Fibroblast of lung (primary cell): ENCODE measurements at regions not wholly inside any gene's neighbourhood (a gene's known extent, or its start where the extent isn't known, plus 50 kb on each side); places are given as distances from the start of the nearest gene placed in this dataset.
A peak's percentile ranks its signal among the peaks of the same experiment; 100 is the strongest.

Source experiments
- DNase-seq, 2 donors: peaks; one replicate each; pipeline versions ENCODE4 v3.0.0 to v3.0.0-alpha.2; 2010; ENCODE audit warnings: low read depth in 2 of 2
- H2AFZ ChIP-seq: 2 replicates; pipeline ENCODE4 v1.5.1; 2012; ENCODE audit warnings: low read length, control low read depth, inconsistent platforms
- H3K27ac ChIP-seq: 2 replicates; pipeline ENCODE4 v1.5.1; 2011; ENCODE audit warnings: low read length, control low read depth; ENCODE audit not compliant: insufficient read depth
- H3K27me3 ChIP-seq: 2 replicates; pipeline ENCODE4 v1.5.1; 2011; ENCODE audit warnings: mild to moderate bottlenecking, low read length; ENCODE audit not compliant: control insufficient read depth, insufficient read depth
- H3K36me3 ChIP-seq: 2 replicates; pipeline ENCODE4 v1.5.1; 2011; ENCODE audit warnings: low read length; ENCODE audit not compliant: control insufficient read depth, insufficient read depth
- H3K4me1 ChIP-seq: 2 replicates; pipeline ENCODE4 v1.5.1; 2011; ENCODE audit warnings: low read length; ENCODE audit not compliant: control insufficient read depth, insufficient read depth; ENCODE audit errors: extremely low read depth
- H3K4me2 ChIP-seq: 2 replicates; pipeline ENCODE4 v1.5.1; 2011; ENCODE audit warnings: low read length, control low read depth; ENCODE audit not compliant: insufficient read depth; ENCODE audit errors: extremely low read depth
- H3K4me3 ChIP-seq, 4 experiments: fragments of 200-600 bp in 1 of 4; sonication (generic) in 1 of 4; replicated peaks in 1 of 4; 2 replicates each; pipeline ENCODE4 v1.5.1; 2011 to 2016; ENCODE audit warnings: low read length in 4 of 4, low read depth in 3 of 4, mild to moderate bottlenecking in 3 of 4, control low read depth in 2 of 4, inconsistent platforms in 1 of 4, mixed read lengths in 1 of 4; ENCODE audit not compliant: insufficient read depth in 1 of 4; ENCODE audit errors: control extremely low read depth in 1 of 4
- H3K79me2 ChIP-seq: 2 replicates; pipeline ENCODE4 v1.5.1; 2012; ENCODE audit warnings: mild to moderate bottlenecking, low read length, inconsistent platforms; ENCODE audit not compliant: control insufficient read depth, insufficient read depth
- H3K9ac ChIP-seq: 2 replicates; pipeline ENCODE4 v1.5.1; 2011; ENCODE audit warnings: mild to moderate bottlenecking, low read length, control low read depth; ENCODE audit not compliant: insufficient read depth
- H3K9me3 ChIP-seq: 2 replicates; pipeline ENCODE4 v1.5.1; 2012; ENCODE audit warnings: low read depth, low read length; ENCODE audit not compliant: control insufficient read depth, insufficient read depth
- H4K20me1 ChIP-seq: 2 replicates; pipeline ENCODE4 v1.5.1; 2011; ENCODE audit warnings: low read length; ENCODE audit not compliant: control insufficient read depth, insufficient read depth; ENCODE audit errors: extremely low read depth
- EZH2 ChIP-seq: IDR thresholded peaks from 2 replicates; pipeline ENCODE4 v1.5.1; 2012; ENCODE audit warnings: low read length, control low read depth, mild to moderate bottlenecking; ENCODE audit errors: missing control alignments
- TF ChIP-seq, protein P1 (sequence below), 2 donors: IDR thresholded peaks in 1 of 2; conservative IDR thresholded peaks in 1 of 2; 1 replicate in 1 of 2; 2 replicates in 1 of 2; pipeline ENCODE4 v1.5.1; 2011 to 2012; ENCODE audit warnings: low read length in 2 of 2, control low read depth in 1 of 2, inconsistent platforms in 1 of 2, low read depth in 1 of 2, mild to moderate bottlenecking in 1 of 2

DNA sequence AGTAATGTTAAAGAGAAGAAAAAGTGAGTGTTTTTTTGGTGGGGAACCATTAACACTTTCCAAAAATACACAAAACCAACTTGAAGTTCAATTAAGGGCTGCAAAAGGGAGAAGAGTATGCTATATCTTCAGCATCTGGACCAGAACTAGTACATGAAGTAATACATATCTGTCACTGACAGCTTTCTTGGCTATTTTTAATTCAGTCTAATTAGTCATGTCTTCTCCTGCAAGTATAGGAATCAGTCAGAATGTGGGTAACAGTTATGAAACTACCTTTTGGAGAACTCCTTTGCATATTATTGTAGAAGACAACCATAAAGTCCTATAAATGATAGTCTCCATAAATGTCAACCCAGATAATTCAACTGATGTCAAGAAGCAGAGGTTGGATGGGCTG lies 901.2 kb downstream of the TTLL7 start:
- no peak for DNase-seq
- TF ChIP-seq EZH2, result no peak
- TF ChIP-seq, protein P1, sequence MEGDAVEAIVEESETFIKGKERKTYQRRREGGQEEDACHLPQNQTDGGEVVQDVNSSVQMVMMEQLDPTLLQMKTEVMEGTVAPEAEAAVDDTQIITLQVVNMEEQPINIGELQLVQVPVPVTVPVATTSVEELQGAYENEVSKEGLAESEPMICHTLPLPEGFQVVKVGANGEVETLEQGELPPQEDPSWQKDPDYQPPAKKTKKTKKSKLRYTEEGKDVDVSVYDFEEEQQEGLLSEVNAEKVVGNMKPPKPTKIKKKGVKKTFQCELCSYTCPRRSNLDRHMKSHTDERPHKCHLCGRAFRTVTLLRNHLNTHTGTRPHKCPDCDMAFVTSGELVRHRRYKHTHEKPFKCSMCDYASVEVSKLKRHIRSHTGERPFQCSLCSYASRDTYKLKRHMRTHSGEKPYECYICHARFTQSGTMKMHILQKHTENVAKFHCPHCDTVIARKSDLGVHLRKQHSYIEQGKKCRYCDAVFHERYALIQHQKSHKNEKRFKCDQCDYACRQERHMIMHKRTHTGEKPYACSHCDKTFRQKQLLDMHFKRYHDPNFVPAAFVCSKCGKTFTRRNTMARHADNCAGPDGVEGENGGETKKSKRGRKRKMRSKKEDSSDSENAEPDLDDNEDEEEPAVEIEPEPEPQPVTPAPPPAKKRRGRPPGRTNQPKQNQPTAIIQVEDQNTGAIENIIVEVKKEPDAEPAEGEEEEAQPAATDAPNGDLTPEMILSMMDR (conservative IDR thresholded peaks at IDR 0.05 in 1 of 2, IDR thresholded peaks at IDR 0.05 in 1 of 2; ENCODE audit: low read depth in 1 of 2, low read length in 2 of 2), result no peak
- Histone ChIP-seq H2AFZ (no peak overlapping the region), H3K36me3 (no peaks in the 10 kb centered on the region), H3K4me1 (no peaks in the 10 kb centered on the region), H3K9me3 (no peaks in the 10 kb centered on the region), H3K4me2 (no peak overlapping the region), H4K20me1 (no peaks in the 10 kb centered on the region), H3K79me2 (no peaks in the 10 kb centered on the region), H3K27ac (no peak overlapping the region), H3K27me3 (no peaks in the 10 kb centered on the region), H3K4me3 (no peak overlapping the region), H3K9ac (no peak overlapping the region)

DNA sequence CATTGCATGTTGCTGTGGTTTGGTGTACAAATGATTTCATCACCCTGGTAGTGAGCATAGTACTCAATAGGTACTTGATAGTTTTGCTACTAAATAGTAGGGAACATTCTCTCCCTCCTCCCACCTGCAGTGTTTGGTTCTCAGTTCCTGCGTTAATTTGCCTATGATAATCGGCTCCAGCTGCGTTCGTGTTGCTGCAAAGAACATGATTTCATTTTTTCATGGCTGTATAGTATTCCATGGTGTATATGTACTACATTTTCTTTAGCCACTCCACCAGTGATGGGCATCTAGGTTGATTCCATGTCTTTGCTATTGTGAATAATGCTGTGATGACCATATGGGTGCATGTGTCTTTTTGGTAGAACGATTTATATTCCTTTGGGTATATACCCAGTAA lies 903.4 kb downstream of the TTLL7 start:
- Histone ChIP-seq H3K4me2 (no peak overlapping the region), H3K9ac (no peak overlapping the region), H3K36me3 (no peaks in the 10 kb centered on the region), H3K79me2 (no peaks in the 10 kb centered on the region), H3K9me3 (no peaks in the 10 kb centered on the region), H3K27me3 (no peaks in the 10 kb centered on the region), H3K4me3 (no peak overlapping the region), H4K20me1 (no peaks in the 10 kb centered on the region), H2AFZ (no peak overlapping the region), H3K27ac (no peak overlapping the region), H3K4me1 (no peaks in the 10 kb centered on the region)
- DNase-seq, result no peak
- no peak for TF ChIP-seq EZH2
- TF ChIP-seq, protein P1 (conservative IDR thresholded peaks at IDR 0.05 in 1 of 2, IDR thresholded peaks at IDR 0.05 in 1 of 2; ENCODE audit: low read depth in 1 of 2, low read length in 2 of 2), result no peak

DNA sequence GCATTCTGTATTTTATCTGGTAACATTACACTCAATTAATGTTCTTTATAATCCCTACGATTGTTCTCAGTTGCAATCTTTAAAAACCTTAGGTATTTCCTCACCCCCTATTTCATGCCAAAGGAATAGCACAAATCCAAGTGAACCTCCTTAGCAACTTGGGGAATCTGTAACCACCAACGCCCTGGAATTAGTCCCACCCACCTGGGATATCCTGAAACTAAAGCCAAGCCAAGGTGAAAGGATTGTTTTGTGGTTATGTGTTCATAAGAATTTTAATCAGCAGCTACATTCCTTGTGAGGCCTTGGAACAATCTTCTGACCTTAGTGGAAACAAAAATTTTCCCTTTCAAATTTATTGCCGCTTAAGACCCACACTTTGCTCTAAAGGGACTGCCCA lies 908.7 kb downstream of the TTLL7 start:
- no peaks in the 10 kb centered on the region for H3K36me3 ChIP-seq
- H3K27ac ChIP-seq, result no peak overlapping the region
- no peak for TF ChIP-seq EZH2
- TF ChIP-seq, protein P1 (conservative IDR thresholded peaks at IDR 0.05 in 1 of 2, IDR thresholded peaks at IDR 0.05 in 1 of 2; ENCODE audit: low read depth in 1 of 2, low read length in 2 of 2), result no peak
- H3K27me3 ChIP-seq, result no peaks in the 10 kb centered on the region
- no peaks in the 10 kb centered on the region for H3K9me3 ChIP-seq
- H2AFZ ChIP-seq, result no peak overlapping the region
- H3K4me3 ChIP-seq, result no peak overlapping the region
- no peaks in the 10 kb centered on the region for H3K4me1 ChIP-seq
- no peaks in the 10 kb centered on the region for H4K20me1 ChIP-seq
- H3K79me2 ChIP-seq, result no peaks in the 10 kb centered on the region
- no peak overlapping the region for H3K9ac ChIP-seq
- no peak overlapping the region for H3K4me2 ChIP-seq
- peak in 1 of 2 donors; percentile 38 for DNase-seq
